ENCODE measurements at regions not wholly inside any gene's neighbourhood (a gene's known extent, or its start where the extent isn't known, plus 50 kb on each side); places are given as distances from the start of the nearest gene placed in this dataset.

GRCh38 chr10:118922972-118923371 lies 106.5 kb upstream of the NANOS1 start:
- no peak overlapping the region for H4K91ac ChIP-seq (replicated peaks; ENCODE audit: insufficient read length, low read length)
- H3K9me3 ChIP-seq (ENCODE audit: insufficient read depth in 2 of 2, low read depth in 1 of 2, low read length in 1 of 2): no peaks in the 10 kb centered on the region
- no peak overlapping the region for H3K14ac ChIP-seq (ENCODE audit: insufficient read length)
- H3K79me2 ChIP-seq (ENCODE audit: control insufficient read depth in 1 of 2, insufficient read depth in 2 of 2, low read length in 2 of 2): no peaks in the 10 kb centered on the region
- no peak overlapping the region for H2AFZ ChIP-seq (ENCODE audit: low read length)
- DNase-seq (ENCODE audit: low read depth in 1 of 2, low spot score in 2 of 2) (no peak), FAIRE-seq (no peak)
- ChIA-PET CTCF (ENCODE audit: partially characterized antibody) (interaction anchor here (1.8 kb wide), 1 partner anchor 95 kb away, joined by 6 read pairs; no protein-coding TSS in a partner anchor), POLR2A (ENCODE audit: partially characterized antibody) (no interaction called here)
- no peak overlapping the region for H2BK120ac ChIP-seq (replicated peaks; ENCODE audit: low read depth, low read length)
- H3K4me1 ChIP-seq (replicated peaks in 1 of 4; ENCODE audit: control insufficient read depth in 3 of 4, insufficient read depth in 4 of 4, low read length in 3 of 4): no peaks in the 10 kb centered on the region
- no peak overlapping the region for H3K23ac ChIP-seq (ENCODE audit: insufficient read length)
- H3K18ac ChIP-seq (ENCODE audit: extremely low read depth, low read length): no peak overlapping the region
- H3K56ac ChIP-seq (replicated peaks; ENCODE audit: insufficient read length, low read depth, low read length): no peak overlapping the region
- no peak overlapping the region for H2BK15ac ChIP-seq (ENCODE audit: low read length)
- H3K27me3 ChIP-seq (replicated peaks in 1 of 4; ENCODE audit: control insufficient read depth in 3 of 4, extremely low read depth in 1 of 4, insufficient read depth in 3 of 4, low read length in 3 of 4): no peaks in the 10 kb centered on the region
- H4K20me1 ChIP-seq (replicated peaks in 1 of 2; ENCODE audit: control insufficient read depth in 1 of 2, insufficient read depth in 2 of 2, low read length in 2 of 2): no peaks in the 10 kb centered on the region
- no peak overlapping the region for H4K8ac ChIP-seq (ENCODE audit: extremely low read depth, insufficient read depth, low read length)
- no peak overlapping the region for H3K27ac ChIP-seq (ENCODE audit: low read depth, low read length)
- H3K4me2 ChIP-seq (ENCODE audit: insufficient read depth in 1 of 2, low read depth in 2 of 2, low read length in 2 of 2): no peak overlapping the region
- no peak overlapping the region for H4K5ac ChIP-seq (ENCODE audit: insufficient read length, low read depth, low read length)
- H3K4me3 ChIP-seq (ENCODE audit: extremely low read depth in 1 of 4, insufficient read depth in 2 of 4, low read depth in 3 of 4, low read length in 4 of 4): no peak overlapping the region
- 100% methylated on average over 2 of the region's 2 CpGs; no CpG with 5 or more reads in 1 of the 2 experiments for WGBS, 2 experiments (ENCODE audit: extremely low coverage in 1 of 2, insufficient coverage in 1 of 2, insufficient read length in 1 of 2, insufficient replicate concordance in 2 of 2, low coverage in 1 of 2, low lambda C conversion rate in 2 of 2, missing lambda C conversion rate in 1 of 2)
- H2BK12ac ChIP-seq (ENCODE audit: low read depth, low read length): no peak overlapping the region
- no peak overlapping the region for H2AK5ac ChIP-seq (ENCODE audit: low read depth, low read length)
- H3K4ac ChIP-seq (replicated peaks; ENCODE audit: insufficient read length, low read depth, low read length): no peak overlapping the region
- H2BK5ac ChIP-seq (ENCODE audit: low read depth, low read length): no peak overlapping the region
- no peak overlapping the region for H2BK20ac ChIP-seq (ENCODE audit: low read length)
- H3K23me2 ChIP-seq (ENCODE audit: low read depth, low read length): no peaks in the 10 kb centered on the region
- H3K79me1 ChIP-seq (ENCODE audit: low read depth, low read length): no peaks in the 10 kb centered on the region
- H3K36me3 ChIP-seq (ENCODE audit: control insufficient read depth in 2 of 4, insufficient read depth in 4 of 4, low read length in 3 of 4): no peaks in the 10 kb centered on the region
- H3K9ac ChIP-seq (replicated peaks in 1 of 4; ENCODE audit: extremely low read depth in 1 of 4, low read depth in 3 of 4, low read length in 3 of 4): no peak overlapping the region
- no peak for TF ChIP-seq KDM4A (IDR thresholded peaks at IDR 0.05; ENCODE audit: low read depth, low read length, severe bottlenecking)
- TF ChIP-seq RXRA (IDR thresholded peaks at IDR 0.05; ENCODE audit: insufficient read depth, low read depth, low read length): no peak
- TF ChIP-seq FOSL1 (IDR thresholded peaks at IDR 0.05; ENCODE audit: insufficient read depth, low read depth, low read length): no peak
- no peak for TF ChIP-seq JUN (IDR thresholded peaks at IDR 0.05; ENCODE audit: low read depth, low read length)
- no peak for TF ChIP-seq USF2 (IDR thresholded peaks at IDR 0.05; ENCODE audit: low read length)
- TF ChIP-seq MAFK (IDR thresholded peaks at IDR 0.05; ENCODE audit: low read depth, low read length): no peak
- TF ChIP-seq CHD2 (IDR thresholded peaks at IDR 0.05; ENCODE audit: low read length): no peak
- no peak for TF ChIP-seq RNF2 (IDR thresholded peaks at IDR 0.05; ENCODE audit: borderline replicate concordance, low read depth, low read length, missing control alignments, poor library complexity, severe bottlenecking)
- no peak for TF ChIP-seq EGR1 (IDR thresholded peaks at IDR 0.05; ENCODE audit: borderline replicate concordance, low read depth, low read length)
- no peak for TF ChIP-seq BRCA1 (IDR thresholded peaks at IDR 0.05; ENCODE audit: low read depth, low read length)
- no peak for TF ChIP-seq GTF2F1 (IDR thresholded peaks at IDR 0.05; ENCODE audit: borderline replicate concordance, low read depth, low read length)
- TF ChIP-seq TEAD4 (IDR thresholded peaks at IDR 0.05; ENCODE audit: low read depth, low read length): no peak
- no peak for TF ChIP-seq CREB1 (IDR thresholded peaks at IDR 0.05)
- no peak for TF ChIP-seq EZH2 (IDR thresholded peaks at IDR 0.05; ENCODE audit: low read depth, low read length, severe bottlenecking)

Data from H1 (cell line).